HG03060 (cell line): ENCODE measurements at regions not wholly inside any gene's neighbourhood (a gene's known extent, or its start where the extent isn't known, plus 50 kb on each side); places are given as distances from the start of the nearest gene placed in this dataset.
"Not testable (repeated sequence)": the region's sequence is repeated elsewhere in the genome, so short reads cannot be mapped to it uniquely, and the experiment has no call there.

ENCODE experiments used
- ATAC-seq: cut with Tn5 transposase; IDR thresholded peaks from one replicate; pipeline ENCODE4 v1.9.1; 2021; ENCODE audit warnings: low read depth, moderate number of reproducible peaks; ENCODE audit not compliant: unreplicated experiment

DNA sequence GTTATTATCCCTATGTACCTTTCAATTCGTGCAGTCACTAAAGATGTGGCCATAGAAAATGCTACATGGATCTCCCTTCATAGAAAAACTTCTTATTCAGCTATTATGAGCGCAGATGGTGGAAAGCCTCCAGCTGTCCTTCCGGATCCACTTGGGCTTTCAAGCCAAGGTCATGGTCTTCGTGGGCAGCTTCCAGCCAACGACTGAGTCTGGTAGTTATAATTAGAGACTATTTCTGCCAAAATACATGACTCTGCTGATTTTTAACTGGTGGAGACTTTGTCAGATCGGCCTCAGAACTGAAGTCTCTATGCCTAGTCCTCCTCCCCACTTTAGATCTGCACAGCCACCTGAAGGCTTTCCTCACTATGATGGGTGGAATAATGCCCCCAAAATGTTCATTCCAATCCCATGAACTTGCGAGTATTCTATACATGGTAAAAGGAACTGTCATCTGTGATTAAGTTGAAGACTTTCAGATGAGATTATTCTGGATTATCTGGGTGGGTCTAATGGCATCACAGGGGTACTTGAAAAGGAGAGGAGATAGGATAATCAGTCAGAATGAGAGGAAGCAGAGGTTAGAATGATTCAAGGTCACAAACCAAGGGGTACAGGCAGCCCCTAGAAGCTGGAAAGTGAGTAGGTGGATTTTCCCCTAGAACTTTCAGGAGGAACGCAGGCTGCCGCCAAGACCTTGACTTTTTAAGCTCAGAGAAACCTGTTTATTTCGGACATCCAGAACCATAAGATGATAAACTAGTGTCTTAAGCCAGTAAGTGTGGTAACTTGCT, 171.1 kb upstream of the CXCL13 start:
- ATAC-seq = no peak

DNA sequence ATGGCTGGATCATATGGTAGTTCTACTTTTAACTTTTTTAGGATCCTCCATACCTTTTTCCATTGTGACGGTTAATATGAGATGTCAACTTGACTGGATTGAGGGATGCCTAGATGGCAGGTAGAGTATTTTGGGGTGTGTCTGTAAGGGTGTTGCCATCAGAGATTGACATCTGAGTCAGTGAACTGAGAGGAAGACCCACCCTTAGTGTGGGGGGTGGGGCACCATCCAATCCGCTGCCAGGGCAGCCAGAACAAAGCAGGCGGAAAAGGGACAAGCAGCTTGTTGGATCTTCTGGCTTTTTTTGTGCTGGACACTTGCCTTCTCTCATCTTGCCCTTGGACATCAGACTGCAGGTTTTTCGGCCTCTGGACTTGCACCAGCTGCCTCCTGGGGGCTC, 168.5 kb upstream of the CXCL13 start:
- ATAC-seq = no peak

GRCh38 chr4:77438549-77438948, 167.1 kb upstream of the CXCL13 start:
- no peak for ATAC-seq

- no peak for ATAC-seq
These were observed 161.7 kb upstream of the CXCL13 start for GRCh38 chr4:77443941-77444340.

DNA sequence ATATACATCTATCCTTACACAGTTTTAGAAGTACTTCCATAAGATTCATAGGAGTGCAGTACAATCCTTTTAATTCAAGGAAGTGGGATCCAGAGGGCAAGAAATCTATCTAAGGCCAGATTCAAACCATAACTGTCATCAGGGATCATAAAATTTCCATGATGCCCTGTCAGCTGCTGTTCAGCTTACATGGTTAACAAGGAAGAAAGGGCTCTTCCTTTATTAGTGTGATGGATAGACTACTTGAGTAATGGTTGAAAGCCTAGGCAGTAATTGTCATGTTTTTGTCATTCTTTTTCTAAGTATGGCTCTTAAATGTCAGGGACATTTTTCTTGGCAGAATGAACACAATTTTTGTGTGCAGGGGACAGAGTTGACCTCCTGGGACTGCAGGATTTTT, 159.8 kb upstream of the CXCL13 start:
- ATAC-seq = no peak

GRCh38 chr4:77446601-77447000, 159.0 kb upstream of the CXCL13 start:
- no peak for ATAC-seq

GRCh38 chr4:77449171-77449570, 156.4 kb upstream of the CXCL13 start:
- ATAC-seq = no peak

- ATAC-seq = no peak
These were observed 155.6 kb upstream of the CXCL13 start for GRCh38 chr4:77450006-77450405.

GRCh38 chr4:77451530-77451929, 154.1 kb upstream of the CXCL13 start:
- no peak for ATAC-seq

DNA sequence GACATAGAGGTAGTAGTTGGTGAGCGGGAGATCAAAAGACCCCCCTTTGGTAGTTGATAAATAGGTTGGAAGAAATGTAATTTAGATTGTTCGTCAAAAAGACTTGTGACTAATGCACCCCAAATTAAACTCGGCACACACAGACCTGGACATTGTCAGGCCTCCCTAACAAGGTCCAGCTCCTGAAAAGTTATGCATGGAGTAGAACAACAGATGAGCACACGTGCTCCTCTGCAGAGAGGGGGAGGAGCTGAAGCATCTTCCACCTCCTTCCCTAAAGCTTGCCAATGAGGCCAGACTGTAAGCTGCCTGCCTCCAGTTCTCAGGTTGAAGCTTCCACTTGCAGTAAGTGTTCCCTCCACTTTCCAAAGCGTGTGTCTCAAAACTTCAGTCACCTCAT, 153.5 kb upstream of the CXCL13 start:
- not testable (repeated sequence) for ATAC-seq

DNA sequence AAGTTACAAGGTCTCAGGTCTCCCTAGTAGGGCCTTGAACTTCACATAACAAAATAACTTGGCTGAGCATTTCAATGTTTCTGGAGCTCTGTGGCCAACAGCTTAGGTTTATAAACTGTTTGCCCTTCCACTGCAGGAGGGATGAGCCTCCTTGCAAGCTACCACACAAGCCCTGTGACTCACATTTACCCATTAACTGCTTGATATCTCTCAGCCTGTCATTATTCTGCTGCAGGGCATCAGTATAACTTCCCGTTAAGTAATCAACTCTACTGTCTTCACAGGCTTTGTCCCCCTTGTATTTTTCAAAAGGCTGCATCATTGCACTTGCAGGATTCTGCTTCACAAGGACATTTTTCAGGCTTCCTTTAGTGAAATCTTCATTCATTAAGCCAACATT, 151.7 kb upstream of the CXCL13 start:
- ATAC-seq = no peak

DNA sequence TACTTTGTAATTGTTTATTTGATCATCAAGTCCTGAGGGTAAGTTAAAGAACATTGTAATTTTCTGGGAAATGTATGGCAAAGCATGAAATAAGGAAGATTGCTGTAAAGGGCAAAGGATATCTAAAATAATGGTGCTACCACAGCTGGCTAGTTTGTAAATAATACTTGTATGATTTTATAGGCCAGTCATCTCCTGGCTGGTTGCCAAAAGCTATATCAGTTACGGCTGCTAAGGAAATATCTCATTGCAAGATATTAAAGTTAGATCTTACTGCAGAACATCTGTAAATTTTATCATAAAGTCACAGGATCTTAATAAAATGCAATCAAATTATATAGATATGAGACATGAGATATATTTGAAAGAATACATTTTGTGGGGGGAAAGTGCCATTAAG, 150.8 kb upstream of the CXCL13 start:
- no peak for ATAC-seq

DNA sequence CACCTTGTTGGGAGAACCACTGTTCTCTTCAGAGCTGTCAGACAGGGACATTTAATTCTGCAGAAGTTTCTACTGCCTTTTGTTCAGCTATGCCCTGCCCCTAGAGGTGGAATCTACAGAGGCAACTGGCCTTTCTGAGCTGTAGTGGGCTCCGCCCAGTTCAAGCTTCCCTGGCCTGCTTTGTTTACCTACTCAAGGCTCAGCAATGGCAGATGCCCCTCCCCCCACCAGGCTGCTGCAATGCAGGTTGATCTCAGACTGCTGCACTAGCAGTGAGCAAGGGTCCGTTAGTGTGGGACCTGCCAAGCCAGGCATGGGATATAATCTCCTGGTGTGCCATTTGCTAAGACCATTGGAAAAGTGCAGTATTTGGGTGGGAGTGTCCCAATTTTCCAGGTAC, 141.5 kb upstream of the CXCL13 start:
- not testable (repeated sequence) for ATAC-seq

GRCh38 chr4:77465271-77465670, 140.3 kb upstream of the CXCL13 start:
- no peak for ATAC-seq

GRCh38 chr4:77466430-77466829, 139.2 kb upstream of the CXCL13 start:
- no peak for ATAC-seq

DNA sequence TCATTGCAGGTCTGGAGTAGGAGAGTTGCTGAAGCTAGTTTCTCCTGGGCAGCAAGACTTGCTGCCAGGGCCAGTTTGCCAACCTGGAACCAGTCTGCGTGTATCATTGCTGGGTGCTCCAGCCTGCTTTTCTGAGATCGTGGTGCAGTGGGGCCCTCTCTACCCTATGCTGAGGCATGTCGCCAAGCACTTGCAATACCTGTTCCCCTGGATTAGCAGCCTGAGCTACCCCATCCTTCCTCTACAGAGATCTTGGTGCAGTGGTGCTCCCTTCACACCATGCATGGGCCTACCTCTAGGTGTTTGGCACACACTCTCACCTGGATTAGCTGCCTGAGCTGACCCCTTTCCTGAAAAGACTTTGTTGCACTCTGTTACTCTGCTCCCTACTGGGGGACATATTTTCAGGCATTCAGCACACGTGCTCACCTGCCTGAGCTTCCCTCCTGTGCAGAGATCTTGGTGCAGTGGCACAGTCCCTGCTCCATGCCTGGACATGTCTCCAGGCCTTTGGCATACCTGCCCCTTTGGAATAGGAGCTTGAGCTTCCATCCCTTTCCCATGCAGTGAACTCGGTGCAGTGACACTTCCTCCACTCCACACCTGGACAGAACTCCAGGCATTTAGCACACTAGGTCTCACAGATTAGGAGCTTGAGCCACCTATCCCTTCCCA, 133.7 kb upstream of the CXCL13 start:
- ATAC-seq = no peak

DNA sequence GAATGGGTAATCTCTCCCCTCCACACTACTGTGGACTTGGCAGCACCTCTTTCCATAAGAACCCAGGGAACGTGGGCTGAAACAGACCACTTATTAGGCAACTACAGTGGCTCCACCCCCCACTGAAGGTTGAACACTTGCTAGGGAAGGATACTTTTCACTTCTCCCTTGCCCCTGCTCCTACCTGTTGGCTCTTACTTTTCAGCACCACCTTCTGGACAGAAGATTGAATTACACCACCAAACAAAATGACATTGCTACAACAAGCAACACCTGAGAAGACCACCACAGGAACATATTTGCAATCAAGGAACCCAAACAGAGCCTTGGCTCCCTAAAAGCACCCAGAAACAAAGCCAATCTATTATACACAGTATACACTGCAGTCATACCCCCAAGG, 132.1 kb upstream of the CXCL13 start:
- no peak for ATAC-seq

GRCh38 chr4:77481856-77482255, 123.8 kb upstream of the CXCL13 start:
- ATAC-seq = no peak

GRCh38 chr4:77488882-77489281, 116.7 kb upstream of the CXCL13 start:
- ATAC-seq = no peak

- ATAC-seq = no peak
These were observed 112.4 kb upstream of the CXCL13 start for GRCh38 chr4:77493120-77493752.

- ATAC-seq = no peak
These were observed 111.6 kb upstream of the CXCL13 start for GRCh38 chr4:77493829-77494551.
